Uterus (tissue), 2 donors: ENCODE measurements at regions not wholly inside any gene's neighbourhood (a gene's known extent, or its start where the extent isn't known, plus 50 kb on each side); places are given as distances from the start of the nearest gene placed in this dataset.

ENCODE experiments used
- CTCF ChIP-seq, 4 experiments: fragments of 200-600 bp in 2 of 4; fragments of 450-650 bp in 2 of 4; sonication (generic) in 2 of 4; IDR thresholded peaks; one replicate each; pipeline ENCODE4 v1.5.1; 2016 to 2019; ENCODE audit warnings: antibody characterized with exemption in 4 of 4, mild to moderate bottlenecking in 2 of 4, moderate library complexity in 1 of 4
- POLR2A ChIP-seq, 2 donors: fragments of 450-650 bp; IDR thresholded peaks; one replicate each; pipeline ENCODE4 v1.6.1; 2016; ENCODE audit warnings: antibody characterized with exemption in 2 of 2, mild to moderate bottlenecking in 1 of 2, moderate library complexity in 1 of 2

- TF ChIP-seq CTCF (IDR thresholded peaks at IDR 0.05) (no peak), POLR2A (IDR thresholded peaks at IDR 0.05) (no peak)
Measured at GRCh38 chr3:78242724-78243123, 1202.8 kb downstream of the ROBO2 start.
